Ureter (tissue), 1 donor: ENCODE measurements at regions not wholly inside any gene's neighbourhood (a gene's known extent, or its start where the extent isn't known, plus 50 kb on each side); places are given as distances from the start of the nearest gene placed in this dataset.

ENCODE experiments used
- DNase-seq: peaks from one replicate; pipeline ENCODE4 v3.0.0-alpha.2; 2020; ENCODE audit warnings: low spot score
- donor health status: DM: yes; HTN: yes; CAD: no.

- no peak for DNase-seq
Measured at GRCh38 chr5:92994392-92994791, 586.6 kb downstream of the NR2F1-AS1 start.

- no peak for DNase-seq
Measured at GRCh38 chr5:92992073-92992472, 588.9 kb downstream of the NR2F1-AS1 start.

GRCh38 chr5:92991581-92992067, 589.4 kb downstream of the NR2F1-AS1 start:
- no peak for DNase-seq

- DNase-seq = no peak
Measured at GRCh38 chr5:92990771-92991170, 590.2 kb downstream of the NR2F1-AS1 start.

GRCh38 chr5:92981001-92981400, 600.0 kb downstream of the NR2F1-AS1 start:
- no peak for DNase-seq

GRCh38 chr5:92980491-92980890, 600.5 kb downstream of the NR2F1-AS1 start:
- no peak for DNase-seq

- DNase-seq = no peak
Measured at GRCh38 chr5:92979716-92980115, 601.3 kb downstream of the NR2F1-AS1 start.

- DNase-seq = no peak
Measured at GRCh38 chr5:92977846-92978540, 603.0 kb downstream of the NR2F1-AS1 start.

- DNase-seq = no peak
Measured at GRCh38 chr5:92976156-92976555, 604.9 kb downstream of the NR2F1-AS1 start.

GRCh38 chr5:92969781-92970237, 611.2 kb downstream of the NR2F1-AS1 start:
- DNase-seq = no peak

GRCh38 chr5:92969191-92969780, 611.7 kb downstream of the NR2F1-AS1 start:
- DNase-seq = no peak

- DNase-seq = no peak
Measured at GRCh38 chr5:92963800-92964199, 617.2 kb downstream of the NR2F1-AS1 start.

- no peak for DNase-seq
Measured at GRCh38 chr5:92962752-92963151, 618.3 kb downstream of the NR2F1-AS1 start.

GRCh38 chr5:92956886-92957285, 624.1 kb downstream of the NR2F1-AS1 start:
- DNase-seq = no peak

- no peak for DNase-seq
Measured at GRCh38 chr5:92952243-92952642, 628.8 kb downstream of the NR2F1-AS1 start.

- no peak for DNase-seq
Measured at GRCh38 chr5:92951746-92952145, 629.3 kb downstream of the NR2F1-AS1 start.

GRCh38 chr5:92946546-92946945, 634.5 kb downstream of the NR2F1-AS1 start:
- no peak for DNase-seq

GRCh38 chr5:92945605-92946097, 635.4 kb downstream of the NR2F1-AS1 start:
- no peak for DNase-seq

- no peak for DNase-seq
Measured at GRCh38 chr5:92944903-92945604, 636.0 kb downstream of the NR2F1-AS1 start.

- no peak for DNase-seq
Measured at GRCh38 chr5:92944337-92944736, 636.7 kb downstream of the NR2F1-AS1 start.

GRCh38 chr5:92942762-92943161, 638.3 kb downstream of the NR2F1-AS1 start:
- DNase-seq = no peak

GRCh38 chr5:92941806-92942205, 639.2 kb downstream of the NR2F1-AS1 start:
- no peak for DNase-seq

- no peak for DNase-seq
Measured at GRCh38 chr5:92939428-92939827, 641.6 kb downstream of the NR2F1-AS1 start.
